AG04449 (cell line): ENCODE measurements at regions not wholly inside any gene's neighbourhood (a gene's known extent, or its start where the extent isn't known, plus 50 kb on each side); places are given as distances from the start of the nearest gene placed in this dataset.
"Not testable (repeated sequence)": the region's sequence is repeated elsewhere in the genome, so short reads cannot be mapped to it uniquely, and the experiment has no call there.

Experiments used
- CTCF ChIA-PET: fragments of 350-600 bp; formaldehyde crosslinking; extraction: SDS; loops from one replicate; lab custom pipeline; 2021; ENCODE audit warnings: antibody characterized with exemption; lab: Yijun Ruan, JAX
- POLR2A ChIA-PET: fragments of 400-600, 350-600 bp; formaldehyde crosslinking; extraction: SDS; loops from one replicate; lab custom pipeline; 2020; ENCODE audit warnings: antibody characterized with exemption, inconsistent platforms; lab: Yijun Ruan, JAX
- DNase-seq: peaks from one replicate; pipeline ENCODE4 v3.0.0-alpha.2; 2010; ENCODE audit warnings: low read depth, low spot score
- H3K4me3 ChIP-seq: 2 replicates; pipeline ENCODE4 v1.5.1; 2011; ENCODE audit warnings: low read depth, mild to moderate bottlenecking, control low read depth, low read length
- CTCF ChIP-seq: IDR thresholded peaks from one replicate; pipeline ENCODE4 v1.5.1; 2011; ENCODE audit warnings: mild to moderate bottlenecking, moderate library complexity, low read length, control low read depth, inconsistent platforms; ENCODE audit not compliant: insufficient read depth; ENCODE audit errors: missing control alignments

GRCh38 chr12:86590296-86590695 is 334.1 kb upstream of the MGAT4C start:
- no peak for DNase-seq
- ChIA-PET CTCF (no interaction called here), POLR2A (no interaction called here)
- H3K4me3 ChIP-seq, result no peak overlapping the region
- no peak for TF ChIP-seq CTCF

GRCh38 chr12:86574143-86574542 is 318.0 kb upstream of the MGAT4C start:
- no peak for DNase-seq
- POLR2A ChIA-PET, result no interaction called here
- H3K4me3 ChIP-seq, result no peak overlapping the region
- no peak for TF ChIP-seq CTCF
- CTCF ChIA-PET, result no interaction called here

- ChIA-PET POLR2A (no interaction called here), CTCF (no interaction called here)
- no peak for DNase-seq
- no peak for TF ChIP-seq CTCF
- no peak overlapping the region for H3K4me3 ChIP-seq
Measured at GRCh38 chr12:86572455-86572854, 316.3 kb upstream of the MGAT4C start.

- no peak for TF ChIP-seq CTCF
- POLR2A ChIA-PET, result no interaction called here
- H3K4me3 ChIP-seq, result no peak overlapping the region
- CTCF ChIA-PET, result no interaction called here
- DNase-seq, result no peak
Measured at GRCh38 chr12:86565038-86565437, 308.8 kb upstream of the MGAT4C start.

- DNase-seq, POLR2A ChIA-PET, H3K4me3 ChIP-seq, CTCF ChIA-PET: not testable (repeated sequence)
Measured at GRCh38 chr12:86555491-86555890, 299.3 kb upstream of the MGAT4C start.

- no peak for DNase-seq
- POLR2A ChIA-PET, result no interaction called here
- CTCF ChIA-PET, result no interaction called here
- H3K4me3 ChIP-seq, result no peak overlapping the region
- TF ChIP-seq CTCF, result no peak
Measured at GRCh38 chr12:86551146-86551571, 295.0 kb upstream of the MGAT4C start.
